ENCODE measurements at regions not wholly inside any gene's neighbourhood (a gene's known extent, or its start where the extent isn't known, plus 50 kb on each side); places are given as distances from the start of the nearest gene placed in this dataset.

DNA sequence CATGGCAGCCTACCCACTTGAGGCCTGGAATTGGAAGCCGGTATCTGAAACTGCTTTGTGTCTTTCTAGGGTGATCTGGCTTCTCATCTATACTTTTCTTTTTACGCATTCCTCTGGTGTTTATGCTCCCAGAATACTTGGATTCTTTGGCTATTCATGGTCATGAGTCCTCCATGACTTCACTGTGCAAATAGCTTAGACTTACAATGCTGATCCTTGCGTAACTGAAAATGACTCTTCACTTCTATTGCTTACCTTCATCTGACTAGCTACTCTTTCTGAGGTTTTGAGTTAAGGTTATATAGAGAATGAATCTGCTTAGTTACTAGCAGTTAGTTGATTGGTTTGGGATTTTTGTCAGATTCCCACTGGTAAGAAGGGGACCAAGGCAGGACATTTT is 121.7 kb upstream of the NOVA1 start:
- TF ChIP-seq, protein P1, sequence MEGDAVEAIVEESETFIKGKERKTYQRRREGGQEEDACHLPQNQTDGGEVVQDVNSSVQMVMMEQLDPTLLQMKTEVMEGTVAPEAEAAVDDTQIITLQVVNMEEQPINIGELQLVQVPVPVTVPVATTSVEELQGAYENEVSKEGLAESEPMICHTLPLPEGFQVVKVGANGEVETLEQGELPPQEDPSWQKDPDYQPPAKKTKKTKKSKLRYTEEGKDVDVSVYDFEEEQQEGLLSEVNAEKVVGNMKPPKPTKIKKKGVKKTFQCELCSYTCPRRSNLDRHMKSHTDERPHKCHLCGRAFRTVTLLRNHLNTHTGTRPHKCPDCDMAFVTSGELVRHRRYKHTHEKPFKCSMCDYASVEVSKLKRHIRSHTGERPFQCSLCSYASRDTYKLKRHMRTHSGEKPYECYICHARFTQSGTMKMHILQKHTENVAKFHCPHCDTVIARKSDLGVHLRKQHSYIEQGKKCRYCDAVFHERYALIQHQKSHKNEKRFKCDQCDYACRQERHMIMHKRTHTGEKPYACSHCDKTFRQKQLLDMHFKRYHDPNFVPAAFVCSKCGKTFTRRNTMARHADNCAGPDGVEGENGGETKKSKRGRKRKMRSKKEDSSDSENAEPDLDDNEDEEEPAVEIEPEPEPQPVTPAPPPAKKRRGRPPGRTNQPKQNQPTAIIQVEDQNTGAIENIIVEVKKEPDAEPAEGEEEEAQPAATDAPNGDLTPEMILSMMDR (IDR thresholded peaks at IDR 0.05; ENCODE audit: insufficient read depth, low read depth, low read length), result no peak
- no peak for TF ChIP-seq EZH2 (IDR thresholded peaks at IDR 0.05; ENCODE audit: insufficient read depth, low read length)
